ENCODE measurements at regions not wholly inside any gene's neighbourhood (a gene's known extent, or its start where the extent isn't known, plus 50 kb on each side); places are given as distances from the start of the nearest gene placed in this dataset.
A peak's percentile ranks its signal among the peaks of the same experiment; 100 is the strongest.

GRCh38 chr18:64436111-64436510, 287.2 kb upstream of the LINC00305 start:
- Histone ChIP-seq H3K27ac (no peak overlapping the region), H3K9me3 (peaks cover 0 to 15% of the 10 kb centered on the region in 2 donors), H3K4me1 (no peaks in the 10 kb centered on the region), H3K4me3 (no peak overlapping the region), H3K36me3 (no peaks in the 10 kb centered on the region), H3K27me3 (no peaks in the 10 kb centered on the region)
- intact Hi-C loops (cut with DNase I) = no loop called here
- TF ChIP-seq CTCF (IDR thresholded peaks at IDR 0.05) = no peak
- DNase-seq (ENCODE audit: low spot score in 2 of 2) = no peak

- H3K36me3 ChIP-seq = no peaks in the 10 kb centered on the region
- no peaks in the 10 kb centered on the region for H3K4me1 ChIP-seq
- no peaks in the 10 kb centered on the region for H3K27me3 ChIP-seq
- no peak for DNase-seq (ENCODE audit: low spot score in 2 of 2)
- no peaks in the 10 kb centered on the region for H3K9me3 ChIP-seq
- H3K4me3 ChIP-seq = no peak overlapping the region
- H3K27ac ChIP-seq = no peak overlapping the region
- no peak for TF ChIP-seq CTCF (IDR thresholded peaks at IDR 0.05)
- intact Hi-C loops (cut with DNase I) = no loop called here
Measured at GRCh38 chr18:64419156-64419555, 270.3 kb upstream of the LINC00305 start.

- H3K27me3 ChIP-seq = no peaks in the 10 kb centered on the region
- no peak for TF ChIP-seq CTCF (IDR thresholded peaks at IDR 0.05)
- H3K36me3 ChIP-seq = no peaks in the 10 kb centered on the region
- no peak for DNase-seq (ENCODE audit: low spot score in 2 of 2)
- H3K4me1 ChIP-seq = no peaks in the 10 kb centered on the region
- intact Hi-C loops (cut with DNase I) = no loop called here
- H3K27ac ChIP-seq = no peak overlapping the region
- H3K4me3 ChIP-seq = no peak overlapping the region
- no peaks in the 10 kb centered on the region for H3K9me3 ChIP-seq
Measured at GRCh38 chr18:64416990-64417389, 268.1 kb upstream of the LINC00305 start.

- H3K27me3 ChIP-seq = no peaks in the 10 kb centered on the region
- no peak overlapping the region for H3K27ac ChIP-seq
- H3K4me1 ChIP-seq = no peaks in the 10 kb centered on the region
- no peak for TF ChIP-seq CTCF (IDR thresholded peaks at IDR 0.05)
- no peak overlapping the region for H3K4me3 ChIP-seq
- intact Hi-C loops (cut with DNase I) = no loop called here
- H3K9me3 ChIP-seq = no peaks in the 10 kb centered on the region
- no peak for DNase-seq (ENCODE audit: low spot score in 2 of 2)
- H3K36me3 ChIP-seq = no peaks in the 10 kb centered on the region
Measured at GRCh38 chr18:64415218-64415617, 266.3 kb upstream of the LINC00305 start.

- Histone ChIP-seq H3K9me3 (no peaks in the 10 kb centered on the region), H3K27ac (no peak overlapping the region), H3K4me1 (no peaks in the 10 kb centered on the region), H3K27me3 (no peaks in the 10 kb centered on the region), H3K36me3 (no peaks in the 10 kb centered on the region), H3K4me3 (no peak overlapping the region)
- no peak for DNase-seq (ENCODE audit: low spot score in 2 of 2)
- intact Hi-C loops (cut with DNase I) = no loop called here
- TF ChIP-seq CTCF (IDR thresholded peaks at IDR 0.05) = no peak
Measured at GRCh38 chr18:64410685-64411084, 261.8 kb upstream of the LINC00305 start.

GRCh38 chr18:64409511-64409910, 260.6 kb upstream of the LINC00305 start:
- intact Hi-C loops (cut with DNase I) = no loop called here

More at GRCh38 chr18:64409511-64409910, 260.6 kb upstream of the LINC00305 start:
- Histone ChIP-seq H3K27ac (no peak overlapping the region), H3K9me3 (no peaks in the 10 kb centered on the region), H3K4me1 (no peaks in the 10 kb centered on the region), H3K27me3 (no peaks in the 10 kb centered on the region), H3K4me3 (no peak overlapping the region), H3K36me3 (no peaks in the 10 kb centered on the region)
- TF ChIP-seq CTCF (IDR thresholded peaks at IDR 0.05) = peak in 1 of 3 experiments; percentile 15
- DNase-seq (ENCODE audit: low spot score in 2 of 2) = no peak
